ENCODE measurements at regions not wholly inside any gene's neighbourhood (a gene's known extent, or its start where the extent isn't known, plus 50 kb on each side); places are given as distances from the start of the nearest gene placed in this dataset.
"Not testable (repeated sequence)": the region's sequence is repeated elsewhere in the genome, so short reads cannot be mapped to it uniquely, and the experiment has no call there.

DNA sequence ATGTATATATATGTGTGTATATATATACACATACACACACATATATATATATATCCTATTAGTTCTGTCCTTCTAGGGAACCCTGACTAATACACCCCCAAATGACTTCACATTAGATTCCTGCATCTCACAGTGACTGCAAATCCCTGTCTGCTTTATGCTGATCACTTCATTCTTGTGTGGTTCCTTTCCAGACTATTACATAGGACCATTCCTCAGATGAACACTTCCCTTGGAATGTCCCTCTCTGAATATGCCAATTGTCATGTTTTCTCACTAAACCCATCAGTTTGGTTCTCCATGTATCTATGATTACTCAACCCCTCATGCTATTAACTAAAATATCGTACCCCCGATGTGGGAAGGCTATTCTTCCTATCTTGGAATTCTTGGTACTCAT lies 605.2 kb upstream of the NR3C2 start:
- FAIRE-seq: no peak
- no peak overlapping the region for H3K4me2 ChIP-seq (ENCODE audit: control insufficient read depth, extremely low read depth, insufficient read depth, low read depth, low read length)
- H3K4me3 ChIP-seq (ENCODE audit: control insufficient read depth in 2 of 3, extremely low read depth in 1 of 3, insufficient read depth in 2 of 3, low read depth in 1 of 3, low read length in 3 of 3): no peak overlapping the region
- no peak overlapping the region for H2AFZ ChIP-seq (ENCODE audit: control insufficient read depth, low read length)
- no peak overlapping the region for H3K27ac ChIP-seq (ENCODE audit: control insufficient read depth, insufficient read depth, low read length)
- no peaks in the 10 kb centered on the region for H3K36me3 ChIP-seq (ENCODE audit: control insufficient read depth in 2 of 2, extremely low read depth in 1 of 2, insufficient read depth in 2 of 2, low read length in 2 of 2)
- TF ChIP-seq, protein P1, sequence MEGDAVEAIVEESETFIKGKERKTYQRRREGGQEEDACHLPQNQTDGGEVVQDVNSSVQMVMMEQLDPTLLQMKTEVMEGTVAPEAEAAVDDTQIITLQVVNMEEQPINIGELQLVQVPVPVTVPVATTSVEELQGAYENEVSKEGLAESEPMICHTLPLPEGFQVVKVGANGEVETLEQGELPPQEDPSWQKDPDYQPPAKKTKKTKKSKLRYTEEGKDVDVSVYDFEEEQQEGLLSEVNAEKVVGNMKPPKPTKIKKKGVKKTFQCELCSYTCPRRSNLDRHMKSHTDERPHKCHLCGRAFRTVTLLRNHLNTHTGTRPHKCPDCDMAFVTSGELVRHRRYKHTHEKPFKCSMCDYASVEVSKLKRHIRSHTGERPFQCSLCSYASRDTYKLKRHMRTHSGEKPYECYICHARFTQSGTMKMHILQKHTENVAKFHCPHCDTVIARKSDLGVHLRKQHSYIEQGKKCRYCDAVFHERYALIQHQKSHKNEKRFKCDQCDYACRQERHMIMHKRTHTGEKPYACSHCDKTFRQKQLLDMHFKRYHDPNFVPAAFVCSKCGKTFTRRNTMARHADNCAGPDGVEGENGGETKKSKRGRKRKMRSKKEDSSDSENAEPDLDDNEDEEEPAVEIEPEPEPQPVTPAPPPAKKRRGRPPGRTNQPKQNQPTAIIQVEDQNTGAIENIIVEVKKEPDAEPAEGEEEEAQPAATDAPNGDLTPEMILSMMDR (optimal IDR thresholded peaks at IDR 0.05 in 1 of 3, IDR thresholded peaks at IDR 0.05 in 1 of 3, conservative IDR thresholded peaks at IDR 0.05 in 1 of 3; ENCODE audit: extremely low read depth in 1 of 3, insufficient read depth in 2 of 3, low read length in 3 of 3): no peak
- TF ChIP-seq EZH2 (IDR thresholded peaks at IDR 0.05; ENCODE audit: low read length): no peak
- dilution Hi-C loops (cut with MboI; ENCODE audit: extremely low pct_ligation_motif_present, low sequenced_read_pairs): no loop called here
- no peaks in the 10 kb centered on the region for H3K27me3 ChIP-seq (ENCODE audit: control insufficient read depth, extremely low read depth, insufficient read depth, low read length)
- H3K9me3 ChIP-seq (ENCODE audit: control insufficient read depth, low read depth, low read length): no peaks in the 10 kb centered on the region
- H3K4me1 ChIP-seq (ENCODE audit: control insufficient read depth, extremely low read depth, insufficient read depth, low read length): no peaks in the 10 kb centered on the region
- no peaks in the 10 kb centered on the region for H3K9me1 ChIP-seq (ENCODE audit: control insufficient read depth, extremely low read depth, insufficient read depth, low read length)
- no peak overlapping the region for H3K9ac ChIP-seq (ENCODE audit: control insufficient read depth, extremely low read depth, insufficient read depth, low read length)
- H3K79me2 ChIP-seq (ENCODE audit: control insufficient read depth, insufficient read depth, low read length): no peaks in the 10 kb centered on the region
- DNase-seq (ENCODE audit: low read depth, low spot score): no peak
- H4K20me1 ChIP-seq (ENCODE audit: control insufficient read depth, extremely low read depth, insufficient read depth, low read length): no peaks in the 10 kb centered on the region

GRCh38 chr4:149045731-149046130 lies 603.5 kb upstream of the NR3C2 start:
- no peaks in the 10 kb centered on the region for H3K9me1 ChIP-seq (ENCODE audit: control insufficient read depth, extremely low read depth, insufficient read depth, low read length)
- H3K4me1 ChIP-seq (ENCODE audit: control insufficient read depth, extremely low read depth, insufficient read depth, low read length): no peaks in the 10 kb centered on the region
- dilution Hi-C loops (cut with MboI; ENCODE audit: extremely low pct_ligation_motif_present, low sequenced_read_pairs): no loop called here
- H3K4me2 ChIP-seq (ENCODE audit: control insufficient read depth, extremely low read depth, insufficient read depth, low read depth, low read length): no peak overlapping the region
- no peak for FAIRE-seq
- H3K27ac ChIP-seq (ENCODE audit: control insufficient read depth, insufficient read depth, low read length): no peak overlapping the region
- no peaks in the 10 kb centered on the region for H3K79me2 ChIP-seq (ENCODE audit: control insufficient read depth, insufficient read depth, low read length)
- DNase-seq (ENCODE audit: low read depth, low spot score): no peak
- H3K9me3 ChIP-seq (ENCODE audit: control insufficient read depth, low read depth, low read length): no peaks in the 10 kb centered on the region
- no peak overlapping the region for H3K4me3 ChIP-seq (ENCODE audit: control insufficient read depth in 2 of 3, extremely low read depth in 1 of 3, insufficient read depth in 2 of 3, low read depth in 1 of 3, low read length in 3 of 3)
- TF ChIP-seq EZH2 (IDR thresholded peaks at IDR 0.05; ENCODE audit: low read length): no peak
- TF ChIP-seq, protein P1 (optimal IDR thresholded peaks at IDR 0.05 in 1 of 3, IDR thresholded peaks at IDR 0.05 in 1 of 3, conservative IDR thresholded peaks at IDR 0.05 in 1 of 3; ENCODE audit: extremely low read depth in 1 of 3, insufficient read depth in 2 of 3, low read length in 3 of 3): no peak
- H2AFZ ChIP-seq (ENCODE audit: control insufficient read depth, low read length): no peak overlapping the region
- no peak overlapping the region for H3K9ac ChIP-seq (ENCODE audit: control insufficient read depth, extremely low read depth, insufficient read depth, low read length)
- H3K27me3 ChIP-seq (ENCODE audit: control insufficient read depth, extremely low read depth, insufficient read depth, low read length): no peaks in the 10 kb centered on the region
- H3K36me3 ChIP-seq (ENCODE audit: control insufficient read depth in 2 of 2, extremely low read depth in 1 of 2, insufficient read depth in 2 of 2, low read length in 2 of 2): no peaks in the 10 kb centered on the region
- no peaks in the 10 kb centered on the region for H4K20me1 ChIP-seq (ENCODE audit: control insufficient read depth, extremely low read depth, insufficient read depth, low read length)

DNA sequence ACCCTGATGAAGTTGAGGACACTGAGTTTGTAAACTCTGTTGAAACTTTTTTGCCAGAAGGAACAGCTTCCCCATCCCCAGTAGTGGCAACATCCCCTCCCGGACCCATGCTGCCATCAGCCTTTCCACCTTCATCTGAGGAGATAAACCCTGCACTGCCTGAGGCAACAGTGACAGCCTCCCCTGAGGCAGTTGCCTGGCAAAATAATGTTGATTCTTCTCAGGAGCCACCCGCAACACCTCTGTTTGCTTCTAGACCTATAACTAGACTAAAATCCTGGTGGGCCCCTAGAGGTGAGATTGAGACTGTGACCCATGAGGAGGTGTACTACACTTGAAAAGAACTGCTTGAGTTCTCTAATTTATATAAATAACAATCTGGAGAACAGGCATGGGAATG lies 597.6 kb upstream of the NR3C2 start:
- DNase-seq (ENCODE audit: low read depth, low spot score); H3K9me1 ChIP-seq (ENCODE audit: control insufficient read depth, extremely low read depth, insufficient read depth, low read length); H4K20me1 ChIP-seq (ENCODE audit: control insufficient read depth, extremely low read depth, insufficient read depth, low read length); H3K27me3 ChIP-seq (ENCODE audit: control insufficient read depth, extremely low read depth, insufficient read depth, low read length); H3K9me3 ChIP-seq (ENCODE audit: control insufficient read depth, low read depth, low read length); FAIRE-seq; H3K36me3 ChIP-seq (ENCODE audit: control insufficient read depth in 2 of 2, extremely low read depth in 1 of 2, insufficient read depth in 2 of 2, low read length in 2 of 2); H3K9ac ChIP-seq (ENCODE audit: control insufficient read depth, extremely low read depth, insufficient read depth, low read length); H3K79me2 ChIP-seq (ENCODE audit: control insufficient read depth, insufficient read depth, low read length); dilution Hi-C loops (cut with MboI; ENCODE audit: extremely low pct_ligation_motif_present, low sequenced_read_pairs); H3K4me2 ChIP-seq (ENCODE audit: control insufficient read depth, extremely low read depth, insufficient read depth, low read depth, low read length); H3K27ac ChIP-seq (ENCODE audit: control insufficient read depth, insufficient read depth, low read length); H2AFZ ChIP-seq (ENCODE audit: control insufficient read depth, low read length); H3K4me1 ChIP-seq (ENCODE audit: control insufficient read depth, extremely low read depth, insufficient read depth, low read length); H3K4me3 ChIP-seq (ENCODE audit: control insufficient read depth in 2 of 3, extremely low read depth in 1 of 3, insufficient read depth in 2 of 3, low read depth in 1 of 3, low read length in 3 of 3): not testable (repeated sequence)
